ENCODE measurements at regions not wholly inside any gene's neighbourhood (a gene's known extent, or its start where the extent isn't known, plus 50 kb on each side); places are given as distances from the start of the nearest gene placed in this dataset.

- no peak for TF ChIP-seq EP300 (IDR thresholded peaks at IDR 0.05)
- TF ChIP-seq CTCF (IDR thresholded peaks at IDR 0.05), result no peak
- no peak for TF ChIP-seq POLR2A (IDR thresholded peaks at IDR 0.05)
- Histone ChIP-seq H3K27me3 (no peaks in the 10 kb centered on the region), H3K27ac (no peak overlapping the region), H3K4me1 (peaks cover 0 to 7% (median 0%) of the 10 kb centered on the region in 4 donors), H3K9me3 (peaks cover 0 to 15% (median 0%) of the 10 kb centered on the region in 4 donors), H3K4me3 (no peak overlapping the region), H3K36me3 (no peaks in the 10 kb centered on the region)
- DNase-seq (ENCODE audit: low spot score in 2 of 2), result no peak
- 44 to 100% methylated on average over 1 of the region's 1 CpG for WGBS, 2 donors
Measured at GRCh38 chr10:124210263-124210662, 116.9 kb upstream of the CHST15 start.

- TF ChIP-seq CTCF (IDR thresholded peaks at IDR 0.05) (no peak), POLR2A (IDR thresholded peaks at IDR 0.05) (no peak), EP300 (IDR thresholded peaks at IDR 0.05) (no peak)
- 80 to 90% methylated on average over 5 of the region's 5 CpGs for WGBS, 2 donors
- Histone ChIP-seq H3K27ac (no peak overlapping the region), H3K36me3 (no peaks in the 10 kb centered on the region), H3K27me3 (no peaks in the 10 kb centered on the region), H3K4me3 (no peak overlapping the region), H3K9me3 (peaks cover 0 to 15% (median 0%) of the 10 kb centered on the region in 4 donors), H3K4me1 (no peaks in the 10 kb centered on the region)
- DNase-seq (ENCODE audit: low spot score in 2 of 2), result no peak
Measured at GRCh38 chr10:124207391-124207790, 114.0 kb upstream of the CHST15 start.

GRCh38 chr10:124206616-124207015, 113.2 kb upstream of the CHST15 start:
- WGBS, 2 donors, result 57 to 69% methylated on average over 4 of the region's 4 CpGs
- Histone ChIP-seq H3K9me3 (peaks cover 0 to 15% (median 0%) of the 10 kb centered on the region in 4 donors), H3K27ac (no peak overlapping the region), H3K36me3 (no peaks in the 10 kb centered on the region), H3K27me3 (no peaks in the 10 kb centered on the region), H3K4me3 (no peak overlapping the region), H3K4me1 (no peaks in the 10 kb centered on the region)
- DNase-seq (ENCODE audit: low spot score in 2 of 2), result no peak
- TF ChIP-seq POLR2A (IDR thresholded peaks at IDR 0.05), result no peak
- no peak for TF ChIP-seq EP300 (IDR thresholded peaks at IDR 0.05)
- TF ChIP-seq CTCF (IDR thresholded peaks at IDR 0.05), result no peak

- 88 to 100% methylated on average over 1 of the region's 1 CpG for WGBS, 2 donors
- Histone ChIP-seq H3K27me3 (no peaks in the 10 kb centered on the region), H3K4me3 (no peak overlapping the region), H3K27ac (no peak overlapping the region), H3K4me1 (no peaks in the 10 kb centered on the region), H3K36me3 (no peaks in the 10 kb centered on the region), H3K9me3 (peaks cover 0 to 7% (median 0%) of the 10 kb centered on the region in 4 donors)
- no peak for TF ChIP-seq EP300 (IDR thresholded peaks at IDR 0.05)
- TF ChIP-seq POLR2A (IDR thresholded peaks at IDR 0.05), result no peak
- no peak for DNase-seq (ENCODE audit: low spot score in 2 of 2)
Measured at GRCh38 chr10:124205432-124205831, 112.0 kb upstream of the CHST15 start.

- Histone ChIP-seq H3K27me3 (no peaks in the 10 kb centered on the region), H3K27ac (no peak overlapping the region), H3K4me3 (no peak overlapping the region), H3K36me3 (no peaks in the 10 kb centered on the region), H3K9me3 (peaks cover 0 to 7% (median 0%) of the 10 kb centered on the region in 4 donors), H3K4me1 (no peaks in the 10 kb centered on the region)
- TF ChIP-seq EP300 (IDR thresholded peaks at IDR 0.05) (no peak), CTCF (IDR thresholded peaks at IDR 0.05) (no peak), POLR2A (IDR thresholded peaks at IDR 0.05) (no peak)
- no peak for DNase-seq (ENCODE audit: low spot score in 2 of 2)
- 81 to 83% methylated on average over 3 of the region's 3 CpGs for WGBS, 2 donors
Measured at GRCh38 chr10:124204726-124205125, 111.3 kb upstream of the CHST15 start.

- peaks cover 0 to 23% (median 3%) of the 10 kb centered on the region in 4 donors for H3K4me1 ChIP-seq
- WGBS, 2 donors, result 85 to 86% methylated on average over 4 of the region's 4 CpGs
- no peaks in the 10 kb centered on the region for H3K36me3 ChIP-seq
- no peaks in the 10 kb centered on the region for H3K27me3 ChIP-seq
- H3K27ac ChIP-seq, result no peak overlapping the region
- DNase-seq (ENCODE audit: low spot score in 2 of 2), result no peak
- H3K9me3 ChIP-seq, result no peaks in the 10 kb centered on the region
- no peak overlapping the region for H3K4me3 ChIP-seq
- no peak for TF ChIP-seq CTCF (IDR thresholded peaks at IDR 0.05)
- no peak for TF ChIP-seq EP300 (IDR thresholded peaks at IDR 0.05)
- TF ChIP-seq POLR2A (IDR thresholded peaks at IDR 0.05), result no peak
Measured at GRCh38 chr10:124200011-124200410, 106.6 kb upstream of the CHST15 start.
